Left ventricle myocardium inferior (tissue), 1 donor: ENCODE measurements at regions not wholly inside any gene's neighbourhood (a gene's known extent, or its start where the extent isn't known, plus 50 kb on each side); places are given as distances from the start of the nearest gene placed in this dataset.
"Not testable (repeated sequence)": the region's sequence is repeated elsewhere in the genome, so short reads cannot be mapped to it uniquely, and the experiment has no call there.

ENCODE experiments used
- DNase-seq: peaks from one replicate; pipeline ENCODE4 v3.0.0-alpha.2; 2020
- H3K27ac ChIP-seq: fragments of 200-600 bp; replicated peaks from 2 replicates; pipeline ENCODE4 v1.8.0; 2021
- H3K27me3 ChIP-seq: fragments of 200-600 bp; 2 replicates; pipeline ENCODE4 v1.8.0; 2021; ENCODE audit warnings: low read depth
- H3K36me3 ChIP-seq: fragments of 200-600 bp; 2 replicates; pipeline ENCODE4 v1.8.0; 2021
- H3K4me1 ChIP-seq: fragments of 200-600 bp; 2 replicates; pipeline ENCODE4 v1.8.0; 2021
- H3K4me3 ChIP-seq: fragments of 200-600 bp; 2 replicates; pipeline ENCODE4 v1.8.0; 2021; ENCODE audit warnings: mild to moderate bottlenecking, moderate library complexity
- H3K9me3 ChIP-seq: fragments of 200-600 bp; replicated peaks from 2 replicates; pipeline ENCODE4 v1.8.0; 2021
- intact Hi-C: fragments of 100-400 bp; cut with micrococcal nuclease; formaldehyde crosslinking; loops from one replicate; pipeline ENCODE4 v1.11.0; 2022
- TF ChIP-seq, protein P1 (sequence below): fragments of 200-600 bp; IDR thresholded peaks from 2 replicates; pipeline ENCODE4 v1.8.0; 2021; ENCODE audit warnings: antibody characterized with exemption, mild to moderate bottlenecking, borderline replicate concordance
- donor health status: DM: no; HTN: yes; CAD: no; lungs with severe emphysema.

DNA sequence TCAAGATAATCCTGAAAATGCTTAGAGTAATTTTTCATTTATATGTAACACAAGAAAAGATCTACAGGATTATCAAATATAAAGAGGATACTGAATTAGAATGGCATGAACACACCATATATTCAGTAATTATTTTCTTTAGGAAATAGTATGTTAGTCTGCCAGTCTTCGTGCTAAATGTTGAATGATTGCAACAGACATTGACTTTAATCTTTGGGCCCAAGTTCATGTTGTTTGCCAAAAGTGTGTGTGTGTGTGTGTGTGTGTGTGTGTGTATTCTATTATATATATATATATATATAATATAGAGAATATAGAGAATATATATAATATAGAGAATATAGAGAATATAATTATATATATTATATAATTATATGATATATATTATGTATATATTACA is 186.6 kb downstream of the TMEM47 start:
- no peaks in the 10 kb centered on the region for H3K36me3 ChIP-seq
- no peaks in the 10 kb centered on the region for H3K27me3 ChIP-seq
- no peaks in the 10 kb centered on the region for H3K4me1 ChIP-seq
- no peak for DNase-seq
- no peak overlapping the region for H3K4me3 ChIP-seq
- no peak overlapping the region for H3K27ac ChIP-seq
- TF ChIP-seq, protein P1, sequence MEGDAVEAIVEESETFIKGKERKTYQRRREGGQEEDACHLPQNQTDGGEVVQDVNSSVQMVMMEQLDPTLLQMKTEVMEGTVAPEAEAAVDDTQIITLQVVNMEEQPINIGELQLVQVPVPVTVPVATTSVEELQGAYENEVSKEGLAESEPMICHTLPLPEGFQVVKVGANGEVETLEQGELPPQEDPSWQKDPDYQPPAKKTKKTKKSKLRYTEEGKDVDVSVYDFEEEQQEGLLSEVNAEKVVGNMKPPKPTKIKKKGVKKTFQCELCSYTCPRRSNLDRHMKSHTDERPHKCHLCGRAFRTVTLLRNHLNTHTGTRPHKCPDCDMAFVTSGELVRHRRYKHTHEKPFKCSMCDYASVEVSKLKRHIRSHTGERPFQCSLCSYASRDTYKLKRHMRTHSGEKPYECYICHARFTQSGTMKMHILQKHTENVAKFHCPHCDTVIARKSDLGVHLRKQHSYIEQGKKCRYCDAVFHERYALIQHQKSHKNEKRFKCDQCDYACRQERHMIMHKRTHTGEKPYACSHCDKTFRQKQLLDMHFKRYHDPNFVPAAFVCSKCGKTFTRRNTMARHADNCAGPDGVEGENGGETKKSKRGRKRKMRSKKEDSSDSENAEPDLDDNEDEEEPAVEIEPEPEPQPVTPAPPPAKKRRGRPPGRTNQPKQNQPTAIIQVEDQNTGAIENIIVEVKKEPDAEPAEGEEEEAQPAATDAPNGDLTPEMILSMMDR: no peak
- intact Hi-C loops: no loop called here
- H3K9me3 ChIP-seq: no peaks in the 10 kb centered on the region

DNA sequence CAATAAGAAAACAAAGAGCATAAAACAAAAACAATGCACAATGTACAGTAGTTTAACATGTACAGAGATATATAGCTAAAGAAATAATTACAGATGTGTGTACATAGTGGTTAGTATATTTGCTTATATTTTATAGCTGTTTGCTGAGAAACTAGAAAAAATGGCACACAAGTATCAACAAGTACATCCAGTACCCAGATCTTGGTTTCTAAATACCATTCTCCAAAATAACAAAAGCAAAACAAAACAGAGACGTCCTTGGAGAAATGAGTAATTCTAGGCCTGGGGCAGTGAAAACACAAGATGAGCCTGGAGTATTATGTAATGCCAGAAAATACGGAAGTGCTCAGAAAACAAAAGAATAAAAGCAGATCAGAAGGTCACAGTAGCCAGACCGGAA is 189.6 kb downstream of the TMEM47 start:
- no peaks in the 10 kb centered on the region for H3K27me3 ChIP-seq
- H3K27ac ChIP-seq: no peak overlapping the region
- intact Hi-C loops: no loop called here
- no peaks in the 10 kb centered on the region for H3K4me1 ChIP-seq
- no peak for DNase-seq
- no peaks in the 10 kb centered on the region for H3K9me3 ChIP-seq
- no peak overlapping the region for H3K4me3 ChIP-seq
- TF ChIP-seq, protein P1: no peak
- no peaks in the 10 kb centered on the region for H3K36me3 ChIP-seq

DNA sequence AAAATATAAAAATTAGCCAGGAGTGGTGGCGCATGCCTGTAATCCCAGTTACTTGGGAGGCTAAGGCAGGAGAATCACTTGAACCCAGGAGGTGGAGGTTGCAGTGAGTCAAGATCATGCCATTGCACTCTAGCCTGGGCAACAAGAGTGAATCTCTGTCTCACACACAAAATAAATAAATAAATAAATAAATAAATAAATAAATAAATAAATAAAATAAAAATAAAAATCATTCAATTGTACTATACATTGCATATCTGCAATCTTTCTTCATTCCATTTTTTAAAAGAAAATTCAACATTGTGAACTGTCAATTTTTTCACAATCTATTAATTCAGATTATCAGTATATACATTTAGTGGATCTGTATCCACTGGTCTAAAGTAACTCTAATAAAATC is 193.9 kb downstream of the TMEM47 start:
- H3K4me3 ChIP-seq, H3K4me1 ChIP-seq, H3K9me3 ChIP-seq, DNase-seq, H3K36me3 ChIP-seq, H3K27me3 ChIP-seq, intact Hi-C loops, H3K27ac ChIP-seq: not testable (repeated sequence)

DNA sequence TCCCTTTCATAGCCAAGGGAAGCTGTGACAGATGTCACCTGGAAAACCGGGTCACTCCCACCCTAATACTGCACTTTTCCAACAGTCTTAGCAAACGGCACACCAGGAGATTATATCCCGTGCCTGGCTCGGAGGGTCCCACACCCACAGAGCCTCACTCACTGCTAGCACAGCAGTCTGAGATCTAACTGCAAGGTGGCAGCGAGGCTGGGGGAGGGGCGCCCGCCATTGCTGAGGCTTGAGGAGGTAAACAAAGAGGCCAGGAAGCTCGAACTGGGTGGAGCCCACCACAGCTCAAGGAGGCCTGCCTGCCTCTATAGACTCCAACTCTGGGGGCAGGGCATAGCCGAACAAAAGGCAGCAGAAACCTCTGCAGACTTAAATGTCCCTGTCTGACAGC is 199.2 kb downstream of the TMEM47 start:
- H3K4me1 ChIP-seq, intact Hi-C loops, H3K4me3 ChIP-seq, DNase-seq, H3K36me3 ChIP-seq, H3K27ac ChIP-seq, H3K27me3 ChIP-seq: not testable (repeated sequence)
- H3K9me3 ChIP-seq: peaks cover 11% of the 10 kb centered on the region

DNA sequence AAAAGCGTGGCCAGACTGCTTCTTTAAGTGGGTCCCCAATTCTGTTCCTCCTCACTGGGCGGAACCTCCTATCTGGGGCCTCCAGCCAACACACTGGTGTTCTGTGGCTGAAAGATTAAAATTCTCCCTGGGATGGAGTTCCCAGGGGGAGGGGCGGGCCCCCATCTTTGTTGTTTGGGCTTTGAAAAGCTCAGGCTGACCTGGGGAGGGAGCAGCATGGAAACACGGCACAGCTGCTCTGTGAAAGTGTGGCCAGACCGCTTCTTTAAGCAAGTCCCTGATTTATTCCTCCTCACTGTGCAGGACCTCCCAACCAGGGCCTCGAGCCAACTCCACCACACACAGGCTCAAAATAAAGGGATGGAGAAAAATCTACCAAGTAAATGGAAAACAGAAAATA is 219.5 kb downstream of the TMEM47 start:
- intact Hi-C loops: no loop called here
- no peaks in the 10 kb centered on the region for H3K36me3 ChIP-seq
- no peaks in the 10 kb centered on the region for H3K27me3 ChIP-seq
- H3K4me3 ChIP-seq: no peak overlapping the region
- H3K9me3 ChIP-seq: no peaks in the 10 kb centered on the region
- H3K27ac ChIP-seq: peak overlapping the region; percentile 8
- peak; percentile 28 for DNase-seq
- H3K4me1 ChIP-seq: no peaks in the 10 kb centered on the region
- TF ChIP-seq, protein P1: no peak

DNA sequence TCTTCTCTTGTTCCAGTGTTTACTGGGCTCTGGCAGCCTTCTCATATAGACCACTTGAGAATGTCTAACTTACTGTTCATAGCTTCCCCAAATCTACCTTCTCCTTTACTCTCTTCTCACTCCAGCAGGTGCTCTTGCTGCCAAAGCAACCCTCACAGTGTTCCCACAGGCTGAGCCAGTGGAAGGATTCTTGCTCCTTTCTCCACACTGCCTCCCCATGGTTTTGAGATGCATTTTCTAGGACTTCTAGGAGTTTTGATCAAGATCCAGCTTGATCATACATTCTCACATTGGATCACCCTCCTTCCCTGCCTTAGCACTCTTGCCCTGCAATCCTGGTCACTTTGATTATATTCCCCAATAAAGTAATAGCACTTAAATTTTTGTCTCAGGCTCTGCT is 230.8 kb downstream of the TMEM47 start:
- Histone ChIP-seq H3K4me1 (no peaks in the 10 kb centered on the region), H3K36me3 (no peaks in the 10 kb centered on the region), H3K4me3 (no peak overlapping the region), H3K9me3 (no peaks in the 10 kb centered on the region), H3K27ac (no peak overlapping the region), H3K27me3 (no peaks in the 10 kb centered on the region)
- no peak for DNase-seq
- intact Hi-C loops: no loop called here
- TF ChIP-seq, protein P1: no peak

DNA sequence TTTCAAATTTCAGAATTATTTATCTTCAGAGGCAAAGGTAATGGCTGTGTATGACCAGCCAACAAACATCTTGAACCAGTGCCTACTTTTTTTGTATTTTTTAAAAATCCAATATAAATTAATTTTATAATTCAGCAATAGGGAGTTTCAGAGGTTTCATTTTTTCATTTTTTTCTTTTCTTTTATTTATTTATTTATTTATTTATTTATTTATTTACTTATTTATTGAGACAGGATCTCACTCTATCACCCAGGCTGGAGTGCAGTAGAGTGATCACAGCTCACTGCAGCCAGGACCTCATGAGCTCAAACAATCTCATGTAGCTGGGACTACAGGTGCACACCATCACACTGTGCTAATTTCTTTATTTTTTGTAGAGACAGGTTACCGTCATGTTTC is 250.5 kb downstream of the TMEM47 start:
- no peak for DNase-seq
- no peak overlapping the region for H3K27ac ChIP-seq
- H3K9me3 ChIP-seq: no peaks in the 10 kb centered on the region
- TF ChIP-seq, protein P1: no peak
- no peaks in the 10 kb centered on the region for H3K4me1 ChIP-seq
- no peaks in the 10 kb centered on the region for H3K27me3 ChIP-seq
- no peak overlapping the region for H3K4me3 ChIP-seq
- no peaks in the 10 kb centered on the region for H3K36me3 ChIP-seq
- intact Hi-C loops: no loop called here
